ENCODE measurements at regions not wholly inside any gene's neighbourhood (a gene's known extent, or its start where the extent isn't known, plus 50 kb on each side); places are given as distances from the start of the nearest gene placed in this dataset.

- Histone ChIP-seq H3K36me3 (ENCODE audit: control insufficient read depth, insufficient read depth, low read length) (no peaks in the 10 kb centered on the region), H3K4me3 (ENCODE audit: low read depth, low read length) (no peak overlapping the region), H3K27me3 (ENCODE audit: control insufficient read depth, insufficient read depth, low read length) (no peaks in the 10 kb centered on the region)
- DNase-seq (ENCODE audit: low read depth): peak; percentile 89
- no peak for FAIRE-seq
- TF ChIP-seq, protein P1, sequence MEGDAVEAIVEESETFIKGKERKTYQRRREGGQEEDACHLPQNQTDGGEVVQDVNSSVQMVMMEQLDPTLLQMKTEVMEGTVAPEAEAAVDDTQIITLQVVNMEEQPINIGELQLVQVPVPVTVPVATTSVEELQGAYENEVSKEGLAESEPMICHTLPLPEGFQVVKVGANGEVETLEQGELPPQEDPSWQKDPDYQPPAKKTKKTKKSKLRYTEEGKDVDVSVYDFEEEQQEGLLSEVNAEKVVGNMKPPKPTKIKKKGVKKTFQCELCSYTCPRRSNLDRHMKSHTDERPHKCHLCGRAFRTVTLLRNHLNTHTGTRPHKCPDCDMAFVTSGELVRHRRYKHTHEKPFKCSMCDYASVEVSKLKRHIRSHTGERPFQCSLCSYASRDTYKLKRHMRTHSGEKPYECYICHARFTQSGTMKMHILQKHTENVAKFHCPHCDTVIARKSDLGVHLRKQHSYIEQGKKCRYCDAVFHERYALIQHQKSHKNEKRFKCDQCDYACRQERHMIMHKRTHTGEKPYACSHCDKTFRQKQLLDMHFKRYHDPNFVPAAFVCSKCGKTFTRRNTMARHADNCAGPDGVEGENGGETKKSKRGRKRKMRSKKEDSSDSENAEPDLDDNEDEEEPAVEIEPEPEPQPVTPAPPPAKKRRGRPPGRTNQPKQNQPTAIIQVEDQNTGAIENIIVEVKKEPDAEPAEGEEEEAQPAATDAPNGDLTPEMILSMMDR (IDR thresholded peaks at IDR 0.05; ENCODE audit: insufficient read depth, low read length, severe bottlenecking): no peak
Measured at GRCh38 chr3:59432665-59433064, 382.8 kb upstream of the CFAP20DC start.

GRCh38 chr3:59430341-59430740, 380.5 kb upstream of the CFAP20DC start:
- FAIRE-seq (no peak), DNase-seq (ENCODE audit: low read depth) (no peak)
- Histone ChIP-seq H3K4me3 (ENCODE audit: low read depth, low read length) (no peak overlapping the region), H3K36me3 (ENCODE audit: control insufficient read depth, insufficient read depth, low read length) (no peaks in the 10 kb centered on the region), H3K27me3 (ENCODE audit: control insufficient read depth, insufficient read depth, low read length) (no peaks in the 10 kb centered on the region)
- TF ChIP-seq, protein P1 (IDR thresholded peaks at IDR 0.05; ENCODE audit: insufficient read depth, low read length, severe bottlenecking): no peak

- no peak for FAIRE-seq
Measured at GRCh38 chr3:59429198-59429597, 379.4 kb upstream of the CFAP20DC start.

DNA sequence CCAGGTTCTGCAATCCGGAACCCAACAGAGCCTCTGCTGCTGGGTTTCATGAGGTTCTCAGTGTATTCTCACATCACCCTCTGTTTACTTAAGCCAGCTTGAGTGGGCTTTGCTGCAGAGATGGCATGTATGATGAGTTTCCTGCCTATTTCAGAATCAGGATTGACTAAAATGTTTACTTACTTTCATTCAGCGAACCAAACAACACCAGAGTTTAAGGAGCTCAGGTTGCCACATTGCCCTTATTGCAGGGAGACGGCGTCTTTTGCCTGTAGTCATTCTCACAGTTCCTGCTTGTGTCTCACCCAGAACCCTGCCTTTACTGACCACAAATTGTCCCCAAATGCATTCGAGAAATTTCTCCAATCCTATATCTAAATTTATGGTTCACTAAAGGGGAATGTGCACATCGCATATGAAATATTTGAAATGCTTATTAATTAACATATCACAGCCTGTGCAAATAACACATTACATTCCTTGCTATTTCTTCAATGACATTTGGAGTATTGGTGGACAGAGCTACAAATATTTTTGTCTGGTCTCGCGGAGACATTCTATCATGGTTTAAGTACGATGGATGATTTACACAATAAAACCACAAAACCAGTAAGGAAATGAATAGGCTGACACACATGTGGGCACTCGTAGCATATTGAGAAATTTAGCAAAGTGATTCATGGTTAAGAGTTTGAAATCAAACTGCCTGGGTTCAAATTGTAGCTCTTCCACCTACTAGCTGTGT, 377.2 kb upstream of the CFAP20DC start:
- Histone ChIP-seq H3K36me3 (ENCODE audit: control insufficient read depth, insufficient read depth, low read length) (no peaks in the 10 kb centered on the region), H3K4me3 (ENCODE audit: low read depth, low read length) (no peak overlapping the region), H3K27me3 (ENCODE audit: control insufficient read depth, insufficient read depth, low read length) (no peaks in the 10 kb centered on the region)
- DNase-seq (ENCODE audit: low read depth) (peak; percentile 97), FAIRE-seq (no peak)
- TF ChIP-seq, protein P1 (IDR thresholded peaks at IDR 0.05; ENCODE audit: insufficient read depth, low read length, severe bottlenecking): no peak

More at GRCh38 chr3:59429198-59429597, 379.4 kb upstream of the CFAP20DC start:
- TF ChIP-seq, protein P1 (IDR thresholded peaks at IDR 0.05; ENCODE audit: insufficient read depth, low read length, severe bottlenecking): no peak
- no peak overlapping the region for H3K4me3 ChIP-seq (ENCODE audit: low read depth, low read length)
- no peaks in the 10 kb centered on the region for H3K27me3 ChIP-seq (ENCODE audit: control insufficient read depth, insufficient read depth, low read length)
- no peaks in the 10 kb centered on the region for H3K36me3 ChIP-seq (ENCODE audit: control insufficient read depth, insufficient read depth, low read length)
- DNase-seq (ENCODE audit: low read depth): no peak

GRCh38 chr3:59425942-59426341, 376.1 kb upstream of the CFAP20DC start:
- peak; percentile 41 for DNase-seq (ENCODE audit: low read depth)
- Histone ChIP-seq H3K4me3 (ENCODE audit: low read depth, low read length) (no peak overlapping the region), H3K27me3 (ENCODE audit: control insufficient read depth, insufficient read depth, low read length) (no peaks in the 10 kb centered on the region), H3K36me3 (ENCODE audit: control insufficient read depth, insufficient read depth, low read length) (no peaks in the 10 kb centered on the region)
- FAIRE-seq: no peak
- TF ChIP-seq, protein P1 (IDR thresholded peaks at IDR 0.05; ENCODE audit: insufficient read depth, low read length, severe bottlenecking): no peak

GRCh38 chr3:59425371-59425770, 375.5 kb upstream of the CFAP20DC start:
- TF ChIP-seq, protein P1 (IDR thresholded peaks at IDR 0.05; ENCODE audit: insufficient read depth, low read length, severe bottlenecking): no peak
- peak; percentile 99 for FAIRE-seq
- peak; percentile 90 for DNase-seq (ENCODE audit: low read depth)
- H3K36me3 ChIP-seq (ENCODE audit: control insufficient read depth, insufficient read depth, low read length): no peaks in the 10 kb centered on the region
- H3K4me3 ChIP-seq (ENCODE audit: low read depth, low read length): no peak overlapping the region
- no peaks in the 10 kb centered on the region for H3K27me3 ChIP-seq (ENCODE audit: control insufficient read depth, insufficient read depth, low read length)
